Pancreas (tissue), 10 donors: ENCODE measurements at regions not wholly inside any gene's neighbourhood (a gene's known extent, or its start where the extent isn't known, plus 50 kb on each side); places are given as distances from the start of the nearest gene placed in this dataset.

Experiments used
- ATAC-seq, 4 donors: fragments of 200-7000 bp; cut with Tn5 transposase; one replicate each; pipeline versions ENCODE4 v1.8.0 to v1.9.1; 2020; ENCODE audit warnings: mild to moderate bottlenecking in 4 of 4, moderate library complexity in 4 of 4
- DNase-seq, 6 donors: peaks; one replicate each; pipeline ENCODE4 v3.0.0-alpha.2; 2020
- FAIRE-seq: peaks from 2 replicates; lab custom pipeline; 2012; peaks lifted over from hg19 to GRCh38; lab: Jason Lieb, UNC
- H3K27ac ChIP-seq, 4 donors: fragments of 200-600 bp; sonication (generic); 1 replicate in 3 of 4; 2 replicates in 1 of 4; pipeline versions ENCODE4 v1.5.0 to v1.8.0; 2020
- H3K27me3 ChIP-seq, 4 donors: fragments of 200-600 bp; one replicate each; pipeline ENCODE4 v1.8.0; 2021
- H3K36me3 ChIP-seq, 3 donors: fragments of 200-600 bp; sonication (generic) in 1 of 3; one replicate each; pipeline versions ENCODE4 v1.5.0 to v1.8.0; 2020 to 2021
- H3K4me1 ChIP-seq, 3 donors: fragments of 200-600 bp; one replicate each; pipeline ENCODE4 v1.8.0; 2021
- H3K4me3 ChIP-seq, 4 donors: fragments of 200-600 bp; sonication (generic) in 2 of 4; one replicate each; pipeline versions ENCODE4 v1.5.0 to v1.8.0; 2020 to 2021
- H3K9me3 ChIP-seq, 4 donors: fragments of 200-600 bp; one replicate each; pipeline ENCODE4 v1.8.0; 2021
- CTCF ChIP-seq, 4 donors: fragments of 200-600 bp; sonication (generic) in 3 of 4; IDR thresholded peaks; one replicate each; pipeline versions ENCODE4 v1.5.0 to v1.8.0; 2021; ENCODE audit warnings: antibody characterized with exemption in 4 of 4
- WGBS, 2 donors: extraction: QIAGEN DNeasy Blood & Tissue Kit; methylation state at CpG; one replicate each; pipeline ENCODE4 v1.1.7; 2013; 5-methylcytosine and 5-hydroxymethylcytosine counted together
- intact Hi-C, 3 donors: fragments of 100-400 bp; cut with DNase I; formaldehyde crosslinking; loops; one replicate each; pipeline versions ENCODE4 v1.11.1 to v1.14.2; 2022
- donor health status: healthy with polysubstance abuse.
- donor health status: DM: no; HTN: no; CAD: no; lungs with moderate emphysema.
- donor health status: DM: no; HTN: no; CAD: no.
- donor health status: control.
- donor health status: control.
- donor health status: Bipolar disorder and iron deficiency.
- donor health status: DM: yes; HTN: yes; CAD: no.
- donor health status: DM: no; HTN: no; CAD: no.
- donor health status: DM: no; HTN: no; CAD: no.
- donor health status: DM: yes; HTN: yes; CAD: no.

GRCh38 chr12:132428936-132429601, 60.9 kb upstream of the FBRSL1 start:
- peak; percentile 76 to 86 (median 81) for ATAC-seq
- intact Hi-C loops, result no loop called here
- no peak for TF ChIP-seq CTCF (IDR thresholded peaks at IDR 0.05)

GRCh38 chr12:132427999-132428935, 61.7 kb upstream of the FBRSL1 start:
- intact Hi-C loops, result no loop called here
- H3K27ac ChIP-seq, result peak overlapping the region; percentile 79 to 96 (median 92)
- 60 to 67% methylated on average over 39 of the region's 39 CpGs for WGBS, 2 donors

More at GRCh38 chr12:132428936-132429601, 60.9 kb upstream of the FBRSL1 start:
- peaks cover 15 to 37% (median 21%) of the 10 kb centered on the region in 3 donors for H3K4me1 ChIP-seq
- no peaks in the 10 kb centered on the region for H3K9me3 ChIP-seq
- DNase-seq, result peak; percentile 87 to 97 (median 94)
- no peak for FAIRE-seq
- H3K27ac ChIP-seq, result peak overlapping the region; percentile 79 to 96 (median 92)
- 4 to 7% methylated on average over 23 of the region's 23 CpGs for WGBS, 2 donors
- H3K36me3 ChIP-seq, result no peaks in the 10 kb centered on the region
- H3K4me3 ChIP-seq, result peak overlapping the region in 2 of 4 donors; percentile 5 to 34
- no peaks in the 10 kb centered on the region for H3K27me3 ChIP-seq

GRCh38 chr12:132427174-132427768, 62.7 kb upstream of the FBRSL1 start:
- intact Hi-C loops, result no loop called here
- Histone ChIP-seq H3K36me3 (no peaks in the 10 kb centered on the region), H3K9me3 (no peaks in the 10 kb centered on the region), H3K27me3 (no peaks in the 10 kb centered on the region), H3K27ac (peak overlapping the region in 1 of 4 donors; percentile 79), H3K4me3 (no peak overlapping the region), H3K4me1 (peaks cover 14 to 31% (median 15%) of the 10 kb centered on the region in 3 donors)
- peak in 4 of 6 donors; percentile 58 to 78 (median 74) for DNase-seq
- WGBS, 2 donors, result 31 to 52% methylated on average over 10 to 15 of the region's 20 CpGs
- ATAC-seq, result no peak
- FAIRE-seq, result no peak
- no peak for TF ChIP-seq CTCF (IDR thresholded peaks at IDR 0.05)

More at GRCh38 chr12:132427999-132428935, 61.7 kb upstream of the FBRSL1 start:
- ATAC-seq (peak; percentile 32 to 61 (median 54)), FAIRE-seq (no peak), DNase-seq (peak in 3 of 6 donors; percentile 74 to 86 (median 77))
- Histone ChIP-seq H3K4me1 (peaks cover 14 to 31% (median 15%) of the 10 kb centered on the region in 3 donors), H3K27me3 (no peaks in the 10 kb centered on the region), H3K9me3 (no peaks in the 10 kb centered on the region), H3K4me3 (peak overlapping the region in 2 of 4 donors; percentile 5 to 34), H3K36me3 (no peaks in the 10 kb centered on the region)
- no peak for TF ChIP-seq CTCF (IDR thresholded peaks at IDR 0.05)

GRCh38 chr12:132426349-132427173, 63.4 kb upstream of the FBRSL1 start:
- TF ChIP-seq CTCF (IDR thresholded peaks at IDR 0.05), result no peak
- Histone ChIP-seq H3K36me3 (no peaks in the 10 kb centered on the region), H3K4me1 (peaks cover 14 to 31% (median 15%) of the 10 kb centered on the region in 3 donors), H3K4me3 (no peak overlapping the region), H3K9me3 (no peaks in the 10 kb centered on the region), H3K27me3 (no peaks in the 10 kb centered on the region), H3K27ac (no peak overlapping the region)
- no peak for ATAC-seq
- FAIRE-seq, result no peak
- peak in 2 of 6 donors; percentile 47 to 85 for DNase-seq
- intact Hi-C loops, result no loop called here
- 65 to 68% methylated on average over 34 of the region's 34 CpGs for WGBS, 2 donors
